IMR-90 (cell line): ENCODE measurements at regions not wholly inside any gene's neighbourhood (a gene's known extent, or its start where the extent isn't known, plus 50 kb on each side); places are given as distances from the start of the nearest gene placed in this dataset.

ENCODE experiments used
- ATAC-seq: fragments of 200-7000 bp; cut with Tn5 transposase; 2 replicates; pipeline ENCODE4 v1.9.1; 2020; ENCODE audit warnings: low read depth, mild to moderate bottlenecking, moderate library complexity
- BruUV-seq: library from RNA; stranded (reverse); fragments of 400-500 nt; replicated peaks from 2 replicates; lab custom pipeline; 2021; lab: Mats Ljungman, UMichigan
- CTCF ChIA-PET: fragments of 300-600 bp; formaldehyde crosslinking; extraction: SDS; loops from one replicate; lab custom pipeline; 2021; ENCODE audit warnings: antibody characterized with exemption; lab: Yijun Ruan, JAX
- POLR2A ChIA-PET: fragments of 300-600 bp; sonication (Branson Sonifier 250); formaldehyde crosslinking; loops from one replicate; lab custom pipeline; 2022; ENCODE audit warnings: antibody characterized with exemption; ENCODE audit not compliant: unreplicated experiment; lab: Charles Lee
- DNase-seq: peaks from one replicate; pipeline ENCODE4 v3.0.0; 2013
- H2AFZ ChIP-seq: replicated peaks from 2 replicates; pipeline ENCODE3; 2013; ENCODE audit warnings: low read length, mild to moderate bottlenecking; ENCODE audit not compliant: poor library complexity
- H2AK5ac ChIP-seq: 2 replicates; pipeline ENCODE4 v1.6.1; 2013; ENCODE audit warnings: low read depth, low read length, inconsistent platforms
- H2AK9ac ChIP-seq: replicated peaks from 2 replicates; pipeline ENCODE3; 2013; ENCODE audit warnings: mild to moderate bottlenecking, low read depth, low read length, moderate library complexity; ENCODE audit not compliant: poor library complexity
- H2BK120ac ChIP-seq: 2 replicates; pipeline ENCODE4 v1.6.1; 2013; ENCODE audit warnings: low read depth, low read length, inconsistent platforms
- H2BK15ac ChIP-seq: 3 replicates; pipeline ENCODE4 v1.6.1; 2013; ENCODE audit warnings: low read depth, low read length, inconsistent platforms
- H2BK20ac ChIP-seq: 2 replicates; pipeline ENCODE4 v1.6.1; 2013; ENCODE audit warnings: low read depth, mild to moderate bottlenecking, inconsistent platforms, low read length, moderate library complexity
- H2BK5ac ChIP-seq: 2 replicates; pipeline ENCODE4 v1.6.1; 2013; ENCODE audit warnings: mild to moderate bottlenecking, low read depth, low read length, inconsistent platforms; ENCODE audit not compliant: poor library complexity, severe bottlenecking
- H3K14ac ChIP-seq: replicated peaks from 2 replicates; pipeline ENCODE4 v1.6.1; 2013; ENCODE audit warnings: low read depth, low read length, inconsistent platforms
- H3K18ac ChIP-seq: 2 replicates; pipeline ENCODE4 v1.6.1; 2013; ENCODE audit warnings: low read depth, low read length, control low read depth
- H3K23ac ChIP-seq: 2 replicates; pipeline ENCODE4 v1.6.1; 2013; ENCODE audit warnings: low read depth, low read length, inconsistent platforms
- H3K27ac ChIP-seq: 2 replicates; pipeline ENCODE4 v1.5.1; 2013; ENCODE audit warnings: mild to moderate bottlenecking, control low read depth, low read length; ENCODE audit not compliant: insufficient read depth
- H3K27me3 ChIP-seq: 2 replicates; pipeline ENCODE4 v1.6.1; 2013; ENCODE audit warnings: low read length; ENCODE audit not compliant: control insufficient read depth, insufficient read depth
- H3K36me3 ChIP-seq: 2 replicates; pipeline ENCODE4 v1.6.1; 2013; ENCODE audit warnings: low read length, mixed read lengths; ENCODE audit not compliant: control insufficient read depth, insufficient read depth
- H3K4ac ChIP-seq: 2 replicates; pipeline ENCODE4 v1.6.1; 2013; ENCODE audit warnings: low read depth, low read length, inconsistent platforms
- H3K4me1 ChIP-seq: 2 replicates; pipeline ENCODE4 v1.6.1; 2013; ENCODE audit warnings: low read length, mixed read lengths; ENCODE audit not compliant: control insufficient read depth, insufficient read depth
- H3K4me2 ChIP-seq: 2 replicates; pipeline ENCODE4 v1.6.1; 2013; ENCODE audit warnings: low read depth, mild to moderate bottlenecking, control low read depth, low read length, moderate library complexity
- H3K4me3 ChIP-seq: 2 replicates; pipeline ENCODE4 v1.5.1; 2013; ENCODE audit warnings: low read depth, mild to moderate bottlenecking, control low read depth, low read length, moderate library complexity; ENCODE audit not compliant: insufficient read depth
- H3K56ac ChIP-seq: 2 replicates; pipeline ENCODE4 v1.6.1; 2013; ENCODE audit warnings: low read length, inconsistent platforms; ENCODE audit not compliant: insufficient read depth; ENCODE audit errors: extremely low read depth
- H3K79me1 ChIP-seq, 2 experiments: 2 replicates each; pipeline ENCODE4 v1.6.1; 2013; ENCODE audit warnings: low read length in 2 of 2, inconsistent platforms in 1 of 2, low read depth in 1 of 2
- H3K9ac ChIP-seq: 2 replicates; pipeline ENCODE4 v1.6.1; 2013; ENCODE audit warnings: low read depth, low read length, control low read depth
- H3K9me1 ChIP-seq: 2 replicates; pipeline ENCODE4 v1.6.1; 2013; ENCODE audit warnings: low read length, inconsistent platforms; ENCODE audit not compliant: insufficient read depth
- H3K9me3 ChIP-seq: 2 replicates; pipeline ENCODE4 v1.6.1; 2013; ENCODE audit warnings: low read length; ENCODE audit not compliant: control insufficient read depth, insufficient read depth
- H4K20me1 ChIP-seq: 2 replicates; pipeline ENCODE4 v1.6.1; 2013; ENCODE audit warnings: low read length, inconsistent platforms; ENCODE audit not compliant: insufficient read depth
- H4K5ac ChIP-seq: 2 replicates; pipeline ENCODE4 v1.6.1; 2013; ENCODE audit warnings: mild to moderate bottlenecking, low read depth, low read length, control low read depth
- H4K8ac ChIP-seq, 2 experiments: 2 replicates each; pipeline ENCODE4 v1.6.1; 2013; ENCODE audit warnings: low read depth in 2 of 2, low read length in 2 of 2, control low read depth in 1 of 2, inconsistent platforms in 1 of 2
- H4K91ac ChIP-seq: 2 replicates; pipeline ENCODE4 v1.6.1; 2013; ENCODE audit warnings: low read depth, low read length, inconsistent platforms; ENCODE audit not compliant: insufficient read depth
- BHLHE40 ChIP-seq: fragments of 150-350 bp; IDR thresholded peaks from 2 replicates; pipeline ENCODE4 v1.6.1; 2016; ENCODE audit warnings: mild to moderate bottlenecking, low read depth, low read length
- CEBPB ChIP-seq: IDR thresholded peaks from 2 replicates; pipeline ENCODE4 v1.6.1; 2012; ENCODE audit warnings: low read depth, low read length, improper control_type of control experiment
- CHD1 ChIP-seq: IDR thresholded peaks from 2 replicates; pipeline ENCODE4 v1.6.1; 2012; ENCODE audit warnings: low read depth, low read length, improper control_type of control experiment
- CTCF ChIP-seq: conservative IDR thresholded peaks from 2 replicates; pipeline ENCODE4 v1.5.1; 2012; ENCODE audit warnings: mild to moderate bottlenecking, low read depth, low read length, improper control_type of control experiment
- ELK1 ChIP-seq: fragments of 150-350 bp; IDR thresholded peaks from 2 replicates; pipeline ENCODE4 v1.6.1; 2016; ENCODE audit warnings: low read depth, mild to moderate bottlenecking, low read length, moderate library complexity, borderline replicate concordance
- FOS ChIP-seq: fragments of 150-350 bp; IDR thresholded peaks from 2 replicates; pipeline ENCODE4 v1.6.1; 2016; ENCODE audit warnings: low read depth, low read length
- MAFK ChIP-seq: IDR thresholded peaks from 2 replicates; pipeline ENCODE4 v1.6.1; 2012; ENCODE audit warnings: low read depth, low read length, improper control_type of control experiment
- MAZ ChIP-seq: IDR thresholded peaks from 2 replicates; pipeline ENCODE4 v1.6.1; 2012; ENCODE audit warnings: low read depth, mild to moderate bottlenecking, low read length, improper control_type of control experiment, moderate library complexity, borderline replicate concordance
- MXI1 ChIP-seq: IDR thresholded peaks from 2 replicates; pipeline ENCODE4 v1.6.1; 2012; ENCODE audit warnings: low read depth, mild to moderate bottlenecking, low read length, moderate library complexity, borderline replicate concordance
- NFE2L2 ChIP-seq: fragments of 150-350 bp; IDR thresholded peaks from 2 replicates; pipeline ENCODE4 v1.6.1; 2016; ENCODE audit warnings: low read depth, mild to moderate bottlenecking, low read length
- POLR2A ChIP-seq: IDR thresholded peaks from 2 replicates; pipeline ENCODE4 v1.6.1; 2012; ENCODE audit warnings: mild to moderate bottlenecking, low read depth, low read length
- RAD21 ChIP-seq: IDR thresholded peaks from 2 replicates; pipeline ENCODE4 v1.6.1; 2012; ENCODE audit warnings: low read length, improper control_type of control experiment
- RCOR1 ChIP-seq: IDR thresholded peaks from 2 replicates; pipeline ENCODE4 v1.6.1; 2012; ENCODE audit warnings: mild to moderate bottlenecking, low read length, improper control_type of control experiment; ENCODE audit not compliant: insufficient replicate concordance
- RFX5 ChIP-seq: IDR thresholded peaks from 2 replicates; pipeline ENCODE4 v1.8.0; 2012; ENCODE audit warnings: low read depth, mild to moderate bottlenecking, low read length, moderate library complexity
- SMC3 ChIP-seq: fragments of 150-350 bp; IDR thresholded peaks from 2 replicates; pipeline ENCODE4 v1.6.1; 2016; ENCODE audit warnings: low read depth, mild to moderate bottlenecking, antibody characterized with exemption, low read length, moderate library complexity
- USF2 ChIP-seq: fragments of 150-350 bp; IDR thresholded peaks from 2 replicates; pipeline ENCODE4 v1.6.1; 2017; ENCODE audit warnings: mild to moderate bottlenecking, antibody characterized with exemption, low read length, low read depth
- WGBS, 2 experiments: methylation state at CpG; one replicate each; pipeline versions ENCODE4 v1.1.5 to v1.1.7; 2013; ENCODE audit warnings: missing lambda C conversion rate in 2 of 2; ENCODE audit not compliant: insufficient read length in 1 of 2; ENCODE audit errors: extremely low coverage in 2 of 2; 5-methylcytosine and 5-hydroxymethylcytosine counted together
- dilution Hi-C: fragments of 300-500 bp; cut with HindIII; formaldehyde crosslinking; loops from one replicate; pipeline ENCODE4 v1.14.3; 2018; ENCODE audit warnings: low sequenced_read_pairs; ENCODE audit not compliant: unreplicated experiment
- in situ Hi-C: fragments of 300-500 bp; cut with MboI; formaldehyde crosslinking; loops from 3 replicates; pipeline ENCODE4 v1.14.3; 2019; ENCODE audit warnings: low sequenced_read_pairs, inconsistent platforms, mixed read lengths
- intact Hi-C: fragments of 100-400 bp; cut with micrococcal nuclease; formaldehyde crosslinking; loops from 2 replicates; pipeline ENCODE4 v1.10.0; 2022

- H4K20me1 ChIP-seq: no peaks in the 10 kb centered on the region
- no peak overlapping the region for H2BK120ac ChIP-seq
- ATAC-seq: no peak
- H3K18ac ChIP-seq: no peak overlapping the region
- no peak for TF ChIP-seq ELK1
- no peak for TF ChIP-seq CEBPB
- no peak for TF ChIP-seq FOS
- TF ChIP-seq SMC3: no peak
- no peak for TF ChIP-seq CTCF
- no peak for TF ChIP-seq MXI1
- no peak for TF ChIP-seq NFE2L2
- no peak for TF ChIP-seq RCOR1
- TF ChIP-seq USF2: no peak
- no peak for TF ChIP-seq MAFK
- no peak for TF ChIP-seq BHLHE40
- no peak for TF ChIP-seq MAZ
- no peak for TF ChIP-seq POLR2A
- TF ChIP-seq RAD21: no peak
- TF ChIP-seq CHD1: no peak
- TF ChIP-seq RFX5: no peak
- no peaks in the 10 kb centered on the region for H3K36me3 ChIP-seq
- H4K91ac ChIP-seq: no peak overlapping the region
- no CpG with 5 or more reads among the region's 2 CpGs for WGBS, 2 experiments
- no peaks in the 10 kb centered on the region for H3K79me1 ChIP-seq
- H3K27ac ChIP-seq: no peak overlapping the region
- H2AFZ ChIP-seq: no peak overlapping the region
- no peak overlapping the region for H2BK5ac ChIP-seq
- H2AK9ac ChIP-seq: no peak overlapping the region
- in situ Hi-C loops: no loop called here
- no peaks in the 10 kb centered on the region for H3K4me1 ChIP-seq
- ChIA-PET CTCF (no interaction called here), POLR2A (no interaction called here)
- no peaks in the 10 kb centered on the region for H3K9me1 ChIP-seq
- H3K4me2 ChIP-seq: no peak overlapping the region
- no peak overlapping the region for H3K4ac ChIP-seq
- intact Hi-C loops: no loop called here
- H3K4me3 ChIP-seq: no peak overlapping the region
- no peak overlapping the region for H2BK15ac ChIP-seq
- no peak overlapping the region for H4K5ac ChIP-seq
- no TSS peak for BruUV-seq
- dilution Hi-C loops: no loop called here
- H3K23ac ChIP-seq: no peak overlapping the region
- H3K9me3 ChIP-seq: no peaks in the 10 kb centered on the region
- H2AK5ac ChIP-seq: no peak overlapping the region
- DNase-seq: no peak
- no peak overlapping the region for H2BK20ac ChIP-seq
- no peak overlapping the region for H3K9ac ChIP-seq
- no peak overlapping the region for H4K8ac ChIP-seq
- no peak overlapping the region for H3K56ac ChIP-seq
- no peak overlapping the region for H3K14ac ChIP-seq
- H3K27me3 ChIP-seq: no peaks in the 10 kb centered on the region
Measured at GRCh38 chr13:71137101-71137500, 729.9 kb downstream of the DACH1 start.
